DMS79 treated with DMSO at 0.1 percent for 48 hours (cell line): ENCODE measurements at regions not wholly inside any gene's neighbourhood (a gene's known extent, or its start where the extent isn't known, plus 50 kb on each side); places are given as distances from the start of the nearest gene placed in this dataset.
"Not testable (repeated sequence)": the region's sequence is repeated elsewhere in the genome, so short reads cannot be mapped to it uniquely, and the experiment has no call there.

ENCODE experiments used
- DNase-seq: peaks from one replicate; lab custom pipeline; 2025; lab: John Stamatoyannopoulos, UW

- no peak for DNase-seq
These were observed 241.7 kb upstream of the PDE3A start for GRCh38 chr12:20126601-20127000.

- DNase-seq, result no peak
These were observed 240.9 kb upstream of the PDE3A start for GRCh38 chr12:20127413-20127812.

- no peak for DNase-seq
These were observed 239.4 kb upstream of the PDE3A start for GRCh38 chr12:20128928-20129327.

- DNase-seq, result no peak
These were observed 235.5 kb upstream of the PDE3A start for GRCh38 chr12:20132818-20133217.

- DNase-seq, result no peak
These were observed 233.7 kb upstream of the PDE3A start for GRCh38 chr12:20134652-20135051.

GRCh38 chr12:20140751-20141150 is 227.6 kb upstream of the PDE3A start:
- DNase-seq, result no peak

GRCh38 chr12:20142316-20142715 is 226.0 kb upstream of the PDE3A start:
- no peak for DNase-seq

GRCh38 chr12:20142956-20143355 is 225.4 kb upstream of the PDE3A start:
- DNase-seq, result no peak

GRCh38 chr12:20144341-20144740 is 224.0 kb upstream of the PDE3A start:
- no peak for DNase-seq

- DNase-seq, result no peak
These were observed 220.1 kb upstream of the PDE3A start for GRCh38 chr12:20148241-20148640.

- DNase-seq, result no peak
These were observed 217.4 kb upstream of the PDE3A start for GRCh38 chr12:20150835-20151422.

GRCh38 chr12:20154052-20154451 is 214.3 kb upstream of the PDE3A start:
- DNase-seq, result no peak

- DNase-seq, result no peak
These were observed 213.0 kb upstream of the PDE3A start for GRCh38 chr12:20155374-20155773.

GRCh38 chr12:20160899-20161298 is 207.4 kb upstream of the PDE3A start:
- not testable (repeated sequence) for DNase-seq

- no peak for DNase-seq
These were observed 193.7 kb upstream of the PDE3A start for GRCh38 chr12:20174528-20175175.

GRCh38 chr12:20175704-20176388 is 192.5 kb upstream of the PDE3A start:
- DNase-seq, result no peak

GRCh38 chr12:20181416-20182180 is 186.7 kb upstream of the PDE3A start:
- no peak for DNase-seq

GRCh38 chr12:20183563-20183962 is 184.8 kb upstream of the PDE3A start:
- no peak for DNase-seq

GRCh38 chr12:20184514-20184913 is 183.8 kb upstream of the PDE3A start:
- no peak for DNase-seq

GRCh38 chr12:20187456-20187855 is 180.9 kb upstream of the PDE3A start:
- DNase-seq, result no peak

- no peak for DNase-seq
These were observed 179.2 kb upstream of the PDE3A start for GRCh38 chr12:20188930-20189653.

- no peak for DNase-seq
These were observed 178.6 kb upstream of the PDE3A start for GRCh38 chr12:20189767-20190166.
